NB4 (cell line): ENCODE measurements at regions not wholly inside any gene's neighbourhood (a gene's known extent, or its start where the extent isn't known, plus 50 kb on each side); places are given as distances from the start of the nearest gene placed in this dataset.

Experiments
- CTCF ChIP-seq: IDR thresholded peaks from one replicate; pipeline ENCODE4 v1.5.1; 2012; ENCODE audit warnings: low read depth, low read length
- MAX ChIP-seq: IDR thresholded peaks from 2 replicates; pipeline ENCODE4 v1.6.1; 2011; ENCODE audit warnings: low read depth, low read length
- MYC ChIP-seq: IDR thresholded peaks from 2 replicates; pipeline ENCODE4 v1.6.1; 2011; ENCODE audit warnings: low read depth, low read length
- POLR2A ChIP-seq: IDR thresholded peaks from 2 replicates; pipeline ENCODE4 v1.6.1; 2011; ENCODE audit warnings: mild to moderate bottlenecking; ENCODE audit not compliant: insufficient read length; ENCODE audit errors: extremely low read depth

GRCh38 chr4:32909736-32910135, 2189.6 kb downstream of the PCDH7 start:
- TF ChIP-seq CTCF (peak; percentile 9), POLR2A (no peak), MYC (no peak), MAX (no peak)
